Thyroid gland (tissue), 4 donors: ENCODE measurements at regions not wholly inside any gene's neighbourhood (a gene's known extent, or its start where the extent isn't known, plus 50 kb on each side); places are given as distances from the start of the nearest gene placed in this dataset.

ENCODE experiments used
- DNase-seq, 2 donors: peaks; one replicate each; pipeline ENCODE4 v3.0.0-alpha.2; 2019
- H3K27ac ChIP-seq, 3 donors: fragments of 200-600 bp; sonication (generic); 1 replicate in 2 of 3; 2 replicates in 1 of 3; pipeline ENCODE4 v1.5.1; 2016 to 2019; ENCODE audit warnings: mild to moderate bottlenecking in 1 of 3, moderate library complexity in 1 of 3
- H3K27me3 ChIP-seq: fragments of 200-600 bp; sonication (generic); one replicate; pipeline ENCODE4 v1.5.1; 2019
- H3K36me3 ChIP-seq, 2 donors: fragments of 200-600 bp; sonication (generic); one replicate each; pipeline ENCODE4 v1.5.1; 2016 to 2019
- H3K4me1 ChIP-seq, 2 donors: fragments of 200-600 bp; sonication (generic); one replicate each; pipeline ENCODE4 v1.5.1; 2017 to 2019
- H3K4me3 ChIP-seq, 3 donors: fragments of 200-600 bp; sonication (generic); replicated peaks in 1 of 3; 1 replicate in 2 of 3; 2 replicates in 1 of 3; pipeline ENCODE4 v1.5.1; 2016; ENCODE audit warnings: mild to moderate bottlenecking in 1 of 3
- H3K9me3 ChIP-seq: fragments of 200-600 bp; sonication (generic); one replicate; pipeline ENCODE4 v1.5.1; 2017
- CTCF ChIP-seq, 6 experiments: fragments of 200-600 bp in 3 of 6; fragments of 450-650 bp in 3 of 6; sonication (generic) in 3 of 6; IDR thresholded peaks; one replicate each; pipeline ENCODE4 v1.5.1; 2016 to 2019; ENCODE audit warnings: antibody characterized with exemption in 6 of 6, mild to moderate bottlenecking in 2 of 6, inconsistent platforms in 1 of 6, moderate library complexity in 1 of 6
- POLR2A ChIP-seq, 2 donors: fragments of 450-650 bp; IDR thresholded peaks; one replicate each; pipeline ENCODE4 v1.6.1; 2017; ENCODE audit warnings: antibody characterized with exemption in 2 of 2, mild to moderate bottlenecking in 2 of 2, moderate library complexity in 1 of 2
- WGBS, 2 donors: methylation state at CpG; one replicate each; pipeline ENCODE4 v1.1.5; 2017; 5-methylcytosine and 5-hydroxymethylcytosine counted together
- intact Hi-C: fragments of 100-400 bp; cut with DNase I; formaldehyde crosslinking; loops from one replicate; pipeline ENCODE4 v1.15.1; 2023

DNA sequence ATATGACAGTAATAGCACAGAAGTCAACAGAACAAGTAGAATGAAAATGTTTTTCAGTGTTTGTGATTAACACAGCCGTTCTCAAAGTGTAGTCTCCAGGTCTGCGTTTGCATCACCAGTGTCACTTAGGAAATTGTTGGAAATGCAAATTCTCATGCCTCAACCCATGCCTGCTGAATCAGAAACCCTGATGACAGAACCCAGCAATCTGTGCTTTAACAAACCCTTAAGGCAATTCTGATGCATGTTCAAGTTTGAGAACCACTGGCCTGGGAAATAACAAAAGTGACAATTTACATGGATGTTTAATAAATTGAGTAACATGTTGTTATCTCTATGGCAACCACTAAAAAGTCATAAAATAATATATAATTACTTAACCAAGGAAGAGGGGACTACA is 103.1 kb upstream of the ATP11B start:
- 66 to 78% methylated on average over 2 of the region's 2 CpGs for WGBS, 2 donors
- intact Hi-C loops = no loop called here

GRCh38 chr3:182692021-182692420 is 101.3 kb upstream of the ATP11B start:
- peak; percentile 4 to 26 for DNase-seq
- WGBS, 2 donors = 37 to 39% methylated on average over 4 to 6 of the region's 6 CpGs

More for the DNA sequence above, 103.1 kb upstream of the ATP11B start:
- no peak for TF ChIP-seq CTCF (IDR thresholded peaks at IDR 0.05)
- TF ChIP-seq POLR2A (IDR thresholded peaks at IDR 0.05) = no peak
- H3K36me3 ChIP-seq = no peaks in the 10 kb centered on the region
- H3K9me3 ChIP-seq = no peaks in the 10 kb centered on the region
- no peaks in the 10 kb centered on the region for H3K4me1 ChIP-seq
- no peak overlapping the region for H3K27ac ChIP-seq
- DNase-seq = no peak
- no peaks in the 10 kb centered on the region for H3K27me3 ChIP-seq
- H3K4me3 ChIP-seq = no peak overlapping the region

DNA sequence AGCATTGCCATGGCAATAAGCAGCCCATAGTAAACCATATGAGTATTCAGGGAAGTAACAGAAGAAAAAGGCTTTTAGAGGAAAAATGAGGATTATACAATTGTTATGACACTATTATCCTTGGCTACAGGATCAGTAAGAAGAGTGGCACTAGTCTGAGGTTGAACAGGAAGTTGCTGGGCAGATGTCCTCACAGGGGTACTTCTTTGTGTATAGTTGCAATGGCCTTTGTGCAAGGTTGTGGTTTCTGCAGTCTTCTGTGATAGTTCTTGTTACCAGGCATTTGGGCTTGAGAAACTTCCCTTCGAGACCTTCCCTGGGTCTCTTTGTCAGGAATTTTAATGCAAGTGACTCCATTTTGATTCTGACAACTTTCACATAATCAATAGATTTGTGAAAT is 100.6 kb upstream of the ATP11B start:
- Histone ChIP-seq H3K9me3 (no peaks in the 10 kb centered on the region), H3K4me1 (no peaks in the 10 kb centered on the region), H3K36me3 (no peaks in the 10 kb centered on the region), H3K27me3 (no peaks in the 10 kb centered on the region), H3K4me3 (no peak overlapping the region), H3K27ac (no peak overlapping the region)
- 78 to 90% methylated on average over 1 of the region's 1 CpG for WGBS, 2 donors
- DNase-seq = no peak
- TF ChIP-seq POLR2A (IDR thresholded peaks at IDR 0.05) (no peak), CTCF (IDR thresholded peaks at IDR 0.05) (no peak)
- intact Hi-C loops = no loop called here

More at GRCh38 chr3:182692021-182692420, 101.3 kb upstream of the ATP11B start:
- Histone ChIP-seq H3K27me3 (no peaks in the 10 kb centered on the region), H3K36me3 (no peaks in the 10 kb centered on the region), H3K27ac (no peak overlapping the region), H3K4me1 (no peaks in the 10 kb centered on the region), H3K9me3 (no peaks in the 10 kb centered on the region), H3K4me3 (no peak overlapping the region)
- intact Hi-C loops = no loop called here
- no peak for TF ChIP-seq POLR2A (IDR thresholded peaks at IDR 0.05)
- TF ChIP-seq CTCF (IDR thresholded peaks at IDR 0.05) = no peak

DNA sequence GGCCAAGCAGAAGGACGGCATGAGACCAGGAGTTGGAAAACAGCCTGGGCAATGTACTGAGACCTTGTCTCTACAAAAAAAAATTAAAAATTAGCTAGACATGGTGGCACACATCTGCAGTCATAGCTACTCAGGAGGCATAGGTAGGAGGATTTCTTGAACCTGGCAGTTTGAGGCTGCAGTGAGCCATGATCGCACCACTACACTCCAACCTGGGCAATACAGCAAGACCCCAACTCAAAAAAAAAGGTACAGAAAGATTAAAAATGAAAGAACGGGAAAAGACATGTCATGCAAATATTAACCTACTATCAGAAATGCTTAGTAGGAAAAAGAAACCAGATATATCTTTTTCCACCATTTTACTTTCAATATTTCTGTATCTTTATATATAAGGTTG is 99.6 kb upstream of the ATP11B start:
- TF ChIP-seq POLR2A (IDR thresholded peaks at IDR 0.05) (no peak), CTCF (IDR thresholded peaks at IDR 0.05) (no peak)
- Histone ChIP-seq H3K27ac (no peak overlapping the region), H3K9me3 (no peaks in the 10 kb centered on the region), H3K4me3 (no peak overlapping the region), H3K27me3 (no peaks in the 10 kb centered on the region), H3K36me3 (no peaks in the 10 kb centered on the region), H3K4me1 (no peaks in the 10 kb centered on the region)
- intact Hi-C loops = no loop called here
- WGBS, 2 donors = 89 to 94% methylated on average over 3 of the region's 3 CpGs
- no peak for DNase-seq

DNA sequence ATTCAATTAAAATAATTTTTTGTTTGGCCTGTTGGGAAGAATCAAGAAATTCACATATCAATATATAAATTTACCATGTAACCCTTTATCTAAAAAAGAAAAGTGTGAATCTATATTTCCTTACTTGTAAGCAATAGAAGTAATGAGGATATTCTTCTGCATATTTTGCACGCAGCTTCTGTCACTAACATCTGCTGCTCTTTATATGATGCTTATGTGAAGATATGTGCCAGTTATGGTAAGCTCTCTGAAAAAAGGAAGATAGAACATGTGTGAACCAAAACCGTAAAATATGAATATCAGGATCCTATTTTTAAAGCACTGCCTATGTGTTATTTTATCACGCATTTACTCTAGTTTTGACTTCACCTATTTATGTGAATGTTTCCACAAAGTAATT is 96.4 kb upstream of the ATP11B start:
- Histone ChIP-seq H3K36me3 (no peaks in the 10 kb centered on the region), H3K27ac (no peak overlapping the region), H3K27me3 (no peaks in the 10 kb centered on the region), H3K9me3 (no peaks in the 10 kb centered on the region), H3K4me3 (no peak overlapping the region), H3K4me1 (no peaks in the 10 kb centered on the region)
- no peak for DNase-seq
- TF ChIP-seq POLR2A (IDR thresholded peaks at IDR 0.05) (no peak), CTCF (IDR thresholded peaks at IDR 0.05) (no peak)
- intact Hi-C loops = no loop called here
- 83 to 92% methylated on average over 3 of the region's 3 CpGs for WGBS, 2 donors
